ENCODE measurements at regions not wholly inside any gene's neighbourhood (a gene's known extent, or its start where the extent isn't known, plus 50 kb on each side); places are given as distances from the start of the nearest gene placed in this dataset.

- TF ChIP-seq ZNF202 (tag by site-specific recombination; IDR thresholded peaks at IDR 0.05; ENCODE audit: borderline replicate concordance) (no peak), ZNF302 (tag by site-specific recombination; IDR thresholded peaks at IDR 0.05; ENCODE audit: low read depth) (no peak), ZNF121 (tag by site-specific recombination; IDR thresholded peaks at IDR 0.05) (no peak), BCL11A (tag by site-specific recombination; IDR thresholded peaks at IDR 0.05; ENCODE audit: low read depth) (no peak), ZNF571 (tag by site-specific recombination; IDR thresholded peaks at IDR 0.05) (no peak), ZNF112 (tag by site-specific recombination; IDR thresholded peaks at IDR 0.05) (no peak)
Observed at GRCh38 chr14:83744891-83745290, 1785.1 kb upstream of the FLRT2 start (continued).

GRCh38 chr14:83746336-83746735 is 1783.6 kb upstream of the FLRT2 start:
- Histone ChIP-seq H3K9me3 (ENCODE audit: control insufficient read depth, insufficient read depth, low read depth, low read length) (no peaks in the 10 kb centered on the region), H3K4me3 (ENCODE audit: low read depth, low read length) (no peak overlapping the region), H3K27ac (ENCODE audit: extremely low read depth, low read depth, low read length) (no peak overlapping the region), H3K36me3 (ENCODE audit: control insufficient read depth in 2 of 2, insufficient read depth in 1 of 2, low read length in 2 of 2) (no peaks in the 10 kb centered on the region), H3K4me1 (ENCODE audit: control insufficient read depth, insufficient read depth, low read length) (no peaks in the 10 kb centered on the region)
- TF ChIP-seq ZNF311 (tag by site-specific recombination; IDR thresholded peaks at IDR 0.05; ENCODE audit: borderline replicate concordance) (no peak), ZNF596 (tag by site-specific recombination; IDR thresholded peaks at IDR 0.05) (no peak), ZNF362 (tag by site-specific recombination; IDR thresholded peaks at IDR 0.05) (no peak), ZNF626 (tag by site-specific recombination; IDR thresholded peaks at IDR 0.05) (no peak), ZNF501 (tag by site-specific recombination; IDR thresholded peaks at IDR 0.05) (no peak)
- ChIA-PET CTCF (interaction anchor here (0.6 kb wide), 1 partner anchor 513 kb away, joined by 3 read pairs; no protein-coding TSS in a partner anchor), POLR2A (no interaction called here)

- CTCF ChIA-PET, result no interaction called here
- H3K27ac ChIP-seq (ENCODE audit: extremely low read depth, low read depth, low read length), result no peak overlapping the region
Observed at GRCh38 chr14:83757916-83758315, 1772.0 kb upstream of the FLRT2 start.

GRCh38 chr14:83764656-83765599 is 1765.0 kb upstream of the FLRT2 start:
- Histone ChIP-seq H3K36me3 (ENCODE audit: control insufficient read depth in 2 of 2, insufficient read depth in 1 of 2, low read length in 2 of 2) (no peaks in the 10 kb centered on the region), H3K27ac (ENCODE audit: extremely low read depth, low read depth, low read length) (no peak overlapping the region), H3K9me3 (ENCODE audit: control insufficient read depth, insufficient read depth, low read depth, low read length) (no peaks in the 10 kb centered on the region), H3K4me3 (ENCODE audit: low read depth, low read length) (no peak overlapping the region), H3K4me1 (ENCODE audit: control insufficient read depth, insufficient read depth, low read length) (no peaks in the 10 kb centered on the region)
- ChIA-PET POLR2A (no interaction called here), CTCF (interaction anchor here (0.5 to 0.6 kb wide), 2 partner anchors 13 to 1775 kb away, joined by 3 read pairs; no protein-coding TSS in a partner anchor)
- TF ChIP-seq ZNF26 (tag by site-specific recombination; IDR thresholded peaks at IDR 0.05) (no peak), ZNF549 (tag by site-specific recombination; IDR thresholded peaks at IDR 0.05) (no peak), ZNF362 (tag by site-specific recombination; IDR thresholded peaks at IDR 0.05) (no peak), ZNF768 (tag by site-specific recombination; IDR thresholded peaks at IDR 0.05) (no peak), ZNF350 (tag by site-specific recombination; IDR thresholded peaks at IDR 0.05) (no peak), OSR2 (tag by site-specific recombination; IDR thresholded peaks at IDR 0.05) (no peak), KLF10 (tag by site-specific recombination; IDR thresholded peaks at IDR 0.05) (no peak), GLI2 (tag by site-specific recombination; IDR thresholded peaks at IDR 0.05; ENCODE audit: borderline replicate concordance, low read depth) (no peak), ZNF335 (tag by site-specific recombination; conservative IDR thresholded peaks at IDR 0.05) (no peak)

More at GRCh38 chr14:83757916-83758315, 1772.0 kb upstream of the FLRT2 start:
- POLR2A ChIA-PET, result no interaction called here
- H3K36me3 ChIP-seq (ENCODE audit: control insufficient read depth in 2 of 2, insufficient read depth in 1 of 2, low read length in 2 of 2), result no peaks in the 10 kb centered on the region
- H3K4me1 ChIP-seq (ENCODE audit: control insufficient read depth, insufficient read depth, low read length), result no peaks in the 10 kb centered on the region
- no peaks in the 10 kb centered on the region for H3K9me3 ChIP-seq (ENCODE audit: control insufficient read depth, insufficient read depth, low read depth, low read length)
- no peak overlapping the region for H3K4me3 ChIP-seq (ENCODE audit: low read depth, low read length)
- no peak for TF ChIP-seq ZNF19 (tag by site-specific recombination; IDR thresholded peaks at IDR 0.05; ENCODE audit: low read depth)
- TF ChIP-seq ZNF560 (tag by site-specific recombination; IDR thresholded peaks at IDR 0.05; ENCODE audit: borderline replicate concordance), result no peak
- TF ChIP-seq ZBTB1 (tag by site-specific recombination; IDR thresholded peaks at IDR 0.05), result no peak
